HG02981 (cell line): ENCODE measurements at regions not wholly inside any gene's neighbourhood (a gene's known extent, or its start where the extent isn't known, plus 50 kb on each side); places are given as distances from the start of the nearest gene placed in this dataset.
"Not testable (repeated sequence)": the region's sequence is repeated elsewhere in the genome, so short reads cannot be mapped to it uniquely, and the experiment has no call there.

Source experiments
- ATAC-seq: cut with Tn5 transposase; IDR thresholded peaks from one replicate; pipeline ENCODE4 v1.9.1; 2021; ENCODE audit warnings: mild to moderate bottlenecking, moderate library complexity; ENCODE audit not compliant: unreplicated experiment

GRCh38 chr7:115574681-115575291 lies 455.8 kb downstream of the TFEC start:
- no peak for ATAC-seq

DNA sequence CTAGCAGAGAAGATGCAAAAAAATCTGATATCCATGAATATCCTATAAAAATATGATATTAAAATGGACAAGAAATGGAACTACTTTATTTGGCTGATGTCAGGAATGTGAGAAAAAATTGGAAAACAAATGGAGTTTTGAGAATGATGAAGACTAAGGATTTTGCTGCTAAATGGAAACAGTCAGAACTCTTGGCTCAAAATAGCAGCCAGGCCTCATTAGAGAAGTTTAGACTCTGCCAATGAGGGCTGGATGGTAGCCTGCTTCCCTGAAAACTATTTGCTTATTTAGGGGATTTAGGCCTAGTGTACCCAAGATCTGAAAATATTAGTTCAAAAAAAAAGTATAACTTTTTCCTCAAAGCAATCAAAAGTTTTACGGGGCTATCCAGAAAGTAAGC lies 458.5 kb downstream of the TFEC start:
- no peak for ATAC-seq

GRCh38 chr7:115561335-115562110 lies 469.0 kb downstream of the TFEC start:
- ATAC-seq, result no peak

GRCh38 chr7:115559877-115560276 lies 470.7 kb downstream of the TFEC start:
- no peak for ATAC-seq

GRCh38 chr7:115558161-115558560 lies 472.4 kb downstream of the TFEC start:
- no peak for ATAC-seq

DNA sequence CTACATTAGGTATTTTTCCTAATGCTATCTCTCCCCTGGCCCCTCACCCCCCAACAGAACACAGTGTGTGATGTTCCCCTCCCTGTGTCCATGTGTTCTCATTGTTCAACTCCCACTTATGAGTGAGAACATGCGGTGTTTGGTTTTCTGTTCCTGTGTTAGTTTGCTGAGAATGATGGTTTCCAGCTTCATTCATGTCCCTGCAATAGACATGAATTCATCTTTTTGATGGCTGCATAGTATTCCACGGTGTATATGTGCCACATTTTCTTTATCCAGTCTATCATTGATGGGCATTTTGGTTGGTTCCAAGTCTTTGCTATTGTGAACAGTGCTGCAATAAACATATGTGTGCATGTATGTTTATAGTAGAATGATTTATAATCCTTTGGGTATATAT lies 473.3 kb downstream of the TFEC start:
- ATAC-seq, result not testable (repeated sequence)

GRCh38 chr7:115552766-115553165 lies 477.8 kb downstream of the TFEC start:
- no peak for ATAC-seq

GRCh38 chr7:115549910-115550309 lies 480.7 kb downstream of the TFEC start:
- ATAC-seq, result no peak

DNA sequence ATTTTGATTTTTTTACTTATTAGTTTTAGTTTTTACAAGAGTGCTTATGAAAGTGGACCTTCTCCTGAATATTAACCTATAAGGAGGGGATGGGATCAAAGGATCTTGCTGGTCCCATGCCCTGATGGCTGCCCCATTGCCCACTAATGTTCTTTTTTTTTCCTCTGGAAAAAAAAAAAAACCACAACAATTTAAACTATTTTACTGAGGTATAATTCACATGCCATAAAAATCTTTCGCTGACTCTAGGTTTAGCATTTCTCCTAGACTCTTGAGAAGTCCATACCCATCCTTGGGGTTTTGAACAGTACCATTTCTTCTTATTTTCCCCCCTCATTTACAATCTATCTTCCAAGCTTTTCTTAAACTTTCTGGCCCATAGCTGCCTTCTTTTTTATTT lies 481.8 kb downstream of the TFEC start:
- ATAC-seq, result no peak

GRCh38 chr7:115546790-115547189 lies 483.8 kb downstream of the TFEC start:
- no peak for ATAC-seq

DNA sequence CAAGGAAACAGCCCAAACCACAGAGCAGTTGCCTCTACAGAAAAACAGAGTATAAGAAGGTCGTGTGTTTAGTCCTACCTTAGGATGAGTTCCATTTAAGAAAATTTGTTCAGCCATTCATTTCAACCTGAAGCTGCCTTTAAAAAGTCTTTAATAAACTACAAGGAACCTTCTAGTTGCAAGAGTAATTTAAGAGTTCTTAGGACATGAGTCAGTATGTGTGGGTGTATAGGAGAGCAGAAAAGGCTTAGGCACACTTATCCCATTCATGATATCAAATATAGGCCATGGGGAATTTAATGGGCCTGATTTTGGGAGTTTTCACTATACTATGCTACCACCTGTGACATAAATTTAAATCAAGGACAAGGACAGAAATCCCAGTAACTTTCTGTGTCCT lies 496.8 kb downstream of the TFEC start:
- ATAC-seq, result no peak

DNA sequence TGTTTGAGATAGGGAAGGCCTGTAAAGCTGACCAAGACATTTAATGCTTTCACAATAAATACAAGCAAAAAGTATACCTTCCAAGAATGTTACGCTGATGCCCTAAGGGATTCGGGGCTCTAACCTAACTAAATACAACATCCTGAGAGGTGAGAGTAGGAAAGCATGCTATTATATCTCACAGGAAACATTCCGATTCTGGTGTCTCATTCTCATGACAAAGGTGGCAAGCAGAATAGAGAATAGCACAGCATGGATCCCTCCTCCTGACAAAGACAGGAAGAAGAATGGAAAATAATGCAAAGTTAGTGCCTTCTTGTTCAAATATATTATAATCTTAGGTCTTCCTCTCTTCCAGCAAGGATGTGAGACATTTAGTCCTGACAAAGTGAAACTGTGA lies 504.3 kb downstream of the TFEC start:
- ATAC-seq, result no peak

DNA sequence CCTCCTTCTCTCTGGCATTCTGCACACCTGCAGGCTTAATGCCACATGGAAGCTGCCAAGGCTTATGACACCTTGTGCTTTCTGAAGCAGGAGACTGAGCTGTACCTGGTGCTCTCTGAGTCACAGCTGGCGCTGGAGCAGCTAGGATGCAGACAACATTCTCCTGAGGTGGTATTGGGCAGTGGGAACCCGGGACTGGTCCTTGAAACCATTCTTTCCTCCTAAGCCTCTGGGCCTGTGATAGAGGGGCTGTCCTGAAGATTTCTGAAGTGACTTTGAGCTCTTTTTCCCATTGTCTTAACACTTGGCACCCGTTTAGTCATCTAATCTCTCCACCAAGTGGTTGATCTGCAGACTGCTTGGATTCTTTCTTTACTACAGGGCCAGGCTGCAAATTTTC lies 508.4 kb downstream of the TFEC start:
- ATAC-seq, result no peak

- no peak for ATAC-seq
Observed at GRCh38 chr7:115516341-115516740, 514.2 kb downstream of the TFEC start.

DNA sequence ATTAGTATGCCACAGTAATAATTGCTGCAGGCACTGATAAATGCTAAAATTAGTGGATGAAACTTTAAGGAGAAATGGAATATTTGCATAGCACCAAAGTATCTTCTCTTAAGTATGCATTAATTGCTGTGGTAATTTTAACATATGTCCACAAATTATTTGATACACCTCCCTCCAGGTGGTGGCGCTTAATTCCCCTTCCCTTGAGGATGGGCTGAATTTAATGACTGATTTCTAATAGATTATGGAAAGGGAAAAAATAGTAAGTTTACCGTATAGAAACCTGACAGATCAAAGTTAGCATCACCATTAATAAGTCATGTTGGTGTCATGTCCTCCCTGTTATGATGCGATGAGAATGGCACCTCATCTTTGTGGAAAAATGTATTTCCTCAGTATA lies 519.2 kb downstream of the TFEC start:
- ATAC-seq, result no peak

GRCh38 chr7:115505136-115505535 lies 525.4 kb downstream of the TFEC start:
- ATAC-seq, result no peak

- no peak for ATAC-seq
Observed at GRCh38 chr7:115499956-115500355, 530.6 kb downstream of the TFEC start.

GRCh38 chr7:115496006-115496405 lies 534.6 kb downstream of the TFEC start:
- no peak for ATAC-seq

- ATAC-seq, result no peak
Observed at GRCh38 chr7:115494529-115495147, 535.9 kb downstream of the TFEC start.

GRCh38 chr7:115493381-115493780 lies 537.2 kb downstream of the TFEC start:
- ATAC-seq, result no peak

GRCh38 chr7:115491744-115492380 lies 538.7 kb downstream of the TFEC start:
- ATAC-seq, result no peak

DNA sequence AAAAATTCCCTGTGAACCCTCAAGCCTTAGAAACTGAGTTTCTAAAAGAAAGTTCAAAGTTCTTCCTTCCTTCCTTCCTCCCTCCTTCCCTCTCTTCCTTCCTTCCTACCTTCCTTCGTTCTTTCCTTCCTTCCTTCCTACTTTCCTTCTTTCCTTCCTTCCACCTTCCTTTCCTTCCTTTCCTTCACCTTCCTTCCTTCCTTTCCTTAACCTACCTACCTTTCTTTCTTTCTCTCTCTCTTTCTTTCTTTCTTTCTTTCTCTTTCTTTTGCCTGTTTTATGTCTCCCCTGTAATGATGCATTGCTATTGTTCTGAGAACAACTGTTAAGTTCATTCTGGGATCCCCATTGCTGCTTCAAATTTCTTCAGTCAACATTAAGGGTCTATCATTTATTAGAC lies 551.1 kb downstream of the TFEC start:
- no peak for ATAC-seq
